ENCODE measurements at regions not wholly inside any gene's neighbourhood (a gene's known extent, or its start where the extent isn't known, plus 50 kb on each side); places are given as distances from the start of the nearest gene placed in this dataset.

- DNase-seq = peak in 1 of 2 experiments; percentile 100
These were observed 593.8 kb downstream of the CDK5RAP2 start for GRCh38 chr9:119986205-119986604.

GRCh38 chr9:119974026-119974425 lies 604.8 kb upstream of the BRINP1 start:
- DNase-seq = no peak

DNA sequence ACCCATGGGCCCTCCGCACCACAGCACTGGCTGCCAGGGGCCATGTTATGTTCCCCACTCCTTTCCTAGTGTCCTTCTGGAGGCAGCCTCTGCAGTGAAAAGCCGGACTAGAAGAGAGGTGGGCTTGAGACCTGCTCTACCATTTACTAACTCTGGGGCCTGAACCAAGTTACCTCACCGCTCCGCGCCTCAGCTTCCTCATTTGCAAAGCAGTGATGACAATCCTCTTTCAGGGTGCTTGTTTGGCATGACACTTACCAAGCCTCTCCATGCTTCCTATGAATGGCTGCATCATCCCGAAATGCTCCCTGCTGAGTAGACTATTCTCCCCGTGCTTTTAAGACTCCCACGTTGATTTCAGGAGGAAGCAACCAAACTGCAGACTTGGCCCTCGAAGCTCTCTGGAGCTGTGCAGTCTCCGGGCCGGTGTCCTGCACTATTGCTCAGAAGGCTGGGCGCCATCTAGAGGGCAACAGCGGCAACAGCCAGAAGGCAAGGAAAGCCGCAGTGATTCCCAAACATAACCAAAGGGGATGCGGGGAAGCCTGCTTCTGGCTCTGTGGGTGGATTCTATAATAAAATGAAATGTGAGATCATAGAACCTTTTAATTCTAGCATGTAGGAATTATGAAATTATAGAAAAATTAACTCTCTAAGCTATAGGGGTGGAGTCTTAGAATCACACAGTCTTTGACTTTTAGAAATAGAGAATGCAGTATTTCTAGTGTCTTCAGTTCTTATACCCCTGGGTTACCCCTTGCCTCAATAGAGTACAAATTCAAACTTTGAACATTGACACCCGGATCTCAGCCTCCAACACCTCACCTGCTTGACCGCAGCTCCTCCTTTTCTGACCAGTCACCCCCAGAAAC lies 599.8 kb upstream of the BRINP1 start:
- peak; percentile 63 to 83 for DNase-seq

DNA sequence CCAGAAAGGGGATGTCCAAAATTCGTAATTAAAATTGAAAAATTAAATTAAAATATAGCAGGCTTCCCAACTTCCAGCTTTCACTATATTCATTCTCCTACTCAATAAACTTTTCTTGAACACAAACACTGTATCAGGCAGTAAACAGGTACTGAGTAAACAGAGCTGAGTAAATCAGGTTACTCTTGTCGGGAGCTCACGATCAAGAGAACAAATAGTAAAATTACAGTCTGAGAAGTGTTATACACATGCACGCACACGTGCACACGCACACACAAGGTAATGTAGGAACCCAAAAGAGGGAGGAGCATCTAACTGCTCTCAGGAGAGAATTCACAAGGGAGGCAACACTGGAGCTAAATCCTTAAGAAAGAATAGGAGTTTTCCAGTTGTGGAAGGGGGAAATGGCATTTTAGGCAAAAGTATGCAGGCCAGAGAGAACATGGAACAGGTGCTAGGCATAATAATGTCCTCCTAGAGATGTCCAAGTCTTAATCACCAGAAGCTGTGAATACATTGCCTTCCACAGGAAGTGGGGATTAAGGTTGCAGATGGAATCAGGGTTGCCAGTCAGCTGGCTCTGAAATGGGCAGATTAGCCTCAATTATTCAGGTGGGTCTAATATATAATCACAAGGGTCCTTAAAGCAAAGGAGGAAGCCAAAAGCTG lies 598.8 kb upstream of the BRINP1 start:
- DNase-seq = peak; percentile 59 to 83

- peak in 1 of 2 experiments; percentile 9 for DNase-seq
These were observed 594.6 kb upstream of the BRINP1 start for GRCh38 chr9:119963798-119964372.

DNA sequence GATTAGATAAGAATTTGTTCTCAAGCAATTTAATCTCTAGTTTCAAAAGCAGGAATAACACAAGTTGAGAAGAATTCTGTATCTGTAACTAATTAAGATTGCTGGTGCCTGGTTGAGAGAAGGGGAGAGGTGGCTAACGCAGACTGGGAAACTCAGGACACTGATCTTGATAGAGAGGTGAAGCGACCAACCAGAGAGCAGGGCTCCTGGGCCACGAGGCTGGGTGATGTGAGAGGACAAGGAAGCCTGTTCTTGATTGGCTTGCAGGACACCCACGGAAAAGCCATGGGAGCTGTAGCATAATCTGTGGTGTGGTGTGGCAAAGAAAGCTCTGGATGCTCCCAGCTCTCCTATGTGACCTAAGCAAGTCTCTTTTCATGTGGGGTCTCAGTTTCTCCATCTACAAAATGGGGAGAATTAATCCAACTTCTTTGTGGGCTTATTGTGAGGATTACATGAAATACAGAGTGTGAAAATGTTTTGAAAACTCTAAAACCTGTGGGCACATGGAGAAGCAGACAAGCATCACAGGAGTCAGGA lies 594.1 kb upstream of the BRINP1 start:
- DNase-seq = no peak

GRCh38 chr9:119961774-119962424 lies 592.7 kb upstream of the BRINP1 start:
- DNase-seq = peak; percentile 11 to 37

DNA sequence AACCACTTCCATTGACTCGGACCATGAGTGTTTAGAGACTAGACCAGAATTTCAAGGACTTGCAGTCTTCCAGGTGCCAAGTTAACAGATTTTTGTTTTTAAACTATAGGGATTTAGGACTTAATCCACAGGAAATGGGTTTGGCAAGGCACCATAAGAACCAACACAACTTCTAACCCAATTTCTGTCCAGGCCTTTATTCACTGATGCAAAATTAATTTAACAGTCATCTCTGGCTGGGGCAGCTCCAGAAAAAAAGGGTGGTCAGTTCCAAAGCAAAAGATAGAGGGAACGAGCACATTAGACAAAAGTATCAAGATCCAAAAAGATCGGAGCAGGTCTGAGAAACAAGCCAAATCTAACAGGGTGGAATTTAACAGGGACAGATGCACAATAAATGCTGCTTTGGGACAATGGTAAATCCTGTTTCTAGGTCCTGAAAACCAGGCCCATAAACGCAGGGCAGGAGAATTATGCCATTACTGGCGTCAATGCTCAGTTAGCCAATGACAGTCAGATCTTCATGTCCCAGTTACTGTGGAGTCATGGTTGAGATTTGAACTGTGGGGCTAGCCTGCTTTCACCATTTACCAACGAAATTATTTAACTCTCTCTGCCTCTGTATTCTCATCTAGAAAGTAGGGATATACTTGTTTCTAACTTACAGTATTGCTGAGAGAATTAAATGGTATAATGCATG lies 590.8 kb upstream of the BRINP1 start:
- no peak for DNase-seq

GRCh38 chr9:119956111-119956510 lies 586.9 kb upstream of the BRINP1 start:
- DNase-seq = no peak

- no peak for DNase-seq
These were observed 586.0 kb upstream of the BRINP1 start for GRCh38 chr9:119955276-119955675.

DNA sequence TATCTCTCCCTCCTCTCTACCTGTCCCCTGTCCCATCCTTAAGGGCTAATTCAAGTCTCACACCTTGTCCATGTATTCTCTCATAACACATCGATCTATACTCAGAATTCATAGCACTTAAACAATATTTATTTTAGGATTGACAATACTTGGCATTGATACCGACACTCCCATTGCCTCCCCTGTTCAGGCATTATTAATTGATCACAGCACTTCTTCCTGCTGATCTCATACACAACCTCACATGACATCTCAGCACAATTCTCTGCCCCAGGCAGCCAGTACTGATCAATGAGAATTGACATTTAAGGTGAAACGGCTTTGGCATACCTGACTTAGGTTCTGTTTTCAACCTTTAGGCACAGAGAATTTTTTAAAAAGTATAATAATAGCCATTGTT lies 582.4 kb upstream of the BRINP1 start:
- DNase-seq = no peak

DNA sequence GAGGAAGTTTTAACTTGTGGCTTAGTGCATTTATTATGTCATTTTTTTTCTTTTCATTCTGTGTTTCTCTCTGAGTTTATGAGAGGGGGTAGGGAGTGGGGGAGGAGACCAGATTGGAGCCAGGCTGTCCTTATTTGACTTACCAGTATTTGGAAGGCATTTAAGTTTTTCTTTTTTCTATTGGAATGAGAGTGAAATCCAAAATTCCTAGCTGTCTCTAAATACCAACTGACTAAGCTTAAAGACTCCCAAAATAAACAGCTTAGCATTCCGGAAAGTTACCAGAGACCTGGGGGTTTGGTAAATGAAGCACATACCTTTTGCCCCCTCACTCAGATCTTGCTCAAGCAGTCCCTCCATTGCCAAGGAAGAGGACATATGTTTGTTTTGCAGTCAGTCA lies 581.9 kb upstream of the BRINP1 start:
- DNase-seq = no peak

- no peak for DNase-seq
These were observed 576.5 kb upstream of the BRINP1 start for GRCh38 chr9:119945686-119946085.

DNA sequence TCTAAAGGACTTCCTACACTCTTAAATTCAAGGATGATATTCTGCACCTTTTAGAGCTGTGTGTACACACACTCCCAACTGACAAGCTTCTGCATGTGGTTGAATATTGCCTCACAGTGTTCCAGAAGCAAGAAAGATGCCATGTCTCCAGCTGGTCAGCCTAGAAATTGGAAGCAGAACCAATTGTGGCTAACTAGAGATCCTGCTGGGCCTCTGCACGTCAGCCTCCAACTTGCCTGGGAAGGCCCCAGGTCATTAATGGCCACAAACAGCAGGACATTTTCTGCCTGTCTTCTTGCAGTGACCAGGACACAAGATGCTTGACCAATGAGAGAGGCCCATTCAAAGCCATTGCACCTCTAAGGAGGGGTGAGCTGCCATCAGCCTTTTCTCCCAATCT lies 571.9 kb upstream of the BRINP1 start:
- no peak for DNase-seq

DNA sequence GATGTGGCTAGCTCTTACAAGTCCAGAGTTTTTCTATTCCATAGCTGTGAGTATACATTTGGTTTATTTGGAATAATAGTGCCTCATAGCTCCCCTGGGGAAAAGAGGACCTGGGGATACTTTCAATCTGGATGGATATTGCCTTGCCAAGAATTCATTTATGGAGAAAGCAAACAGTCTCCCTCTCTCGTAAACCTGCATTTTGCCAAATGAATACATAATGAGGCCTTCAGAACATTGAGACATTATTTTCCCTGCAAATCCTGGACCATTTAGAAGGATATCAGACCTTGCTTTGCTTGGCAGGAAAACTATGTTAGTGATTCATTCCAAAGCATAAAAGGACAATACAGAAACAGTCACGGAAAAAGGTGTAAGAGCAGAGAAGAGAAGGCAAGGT lies 569.6 kb upstream of the BRINP1 start:
- no peak for DNase-seq

GRCh38 chr9:119934497-119934896 lies 565.3 kb upstream of the BRINP1 start:
- DNase-seq = no peak

GRCh38 chr9:119933191-119933590 lies 564.0 kb upstream of the BRINP1 start:
- DNase-seq = peak; percentile 83 to 94

- DNase-seq = no peak
These were observed 555.5 kb upstream of the BRINP1 start for GRCh38 chr9:119924736-119925135.

GRCh38 chr9:119917175-119917574 lies 547.9 kb upstream of the BRINP1 start:
- DNase-seq = no peak

GRCh38 chr9:119907056-119907455 lies 537.8 kb upstream of the BRINP1 start:
- no peak for DNase-seq

DNA sequence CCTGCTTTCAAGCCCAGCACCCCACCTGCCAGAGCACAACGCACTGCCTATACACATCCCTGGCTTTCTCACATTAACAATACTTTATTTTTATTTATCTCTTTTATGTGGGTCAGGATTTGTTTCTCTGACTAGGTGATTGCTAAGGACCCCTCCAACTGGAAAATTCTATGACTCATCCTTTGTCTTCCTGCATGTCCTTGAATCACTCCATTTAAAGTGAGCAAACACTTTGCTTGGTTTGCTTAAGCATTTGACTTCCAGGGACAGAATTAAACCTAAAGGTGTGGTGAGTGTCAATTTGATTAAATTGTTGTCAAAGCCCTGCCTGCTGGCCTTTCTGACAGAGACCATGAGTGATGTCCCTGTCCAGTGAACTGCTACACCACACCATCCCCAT lies 536.5 kb upstream of the BRINP1 start:
- no peak for DNase-seq

DNA sequence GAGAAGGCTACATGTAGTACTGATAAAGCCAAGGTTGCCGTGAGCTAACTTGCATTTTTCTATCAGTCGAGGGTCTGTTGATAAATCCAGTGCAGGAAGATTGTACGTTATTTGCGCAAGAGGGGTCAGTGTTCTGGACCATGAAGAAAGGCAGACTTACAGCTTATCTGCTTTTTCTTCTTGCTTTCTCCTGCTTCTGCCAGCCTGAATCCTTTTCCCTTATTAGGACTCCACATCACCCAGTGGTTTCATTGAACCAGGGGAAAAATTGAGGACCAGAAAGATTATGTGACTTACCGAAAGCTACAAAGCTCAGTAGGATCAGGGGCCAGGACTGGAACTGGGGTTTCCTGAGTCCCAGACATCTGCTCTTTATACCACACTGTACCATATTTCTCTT lies 534.6 kb upstream of the BRINP1 start:
- no peak for DNase-seq

- peak; percentile 90 to 97 for DNase-seq
These were observed 533.4 kb upstream of the BRINP1 start for GRCh38 chr9:119902611-119903010.

Data from NCI-H524 (cell line).